GM12878 (cell line): ENCODE measurements at regions not wholly inside any gene's neighbourhood (a gene's known extent, or its start where the extent isn't known, plus 50 kb on each side); places are given as distances from the start of the nearest gene placed in this dataset.

ENCODE experiments used
- ATAC-seq: fragments of 200-7000 bp; cut with Tn5 transposase; 3 replicates; pipeline ENCODE4 v1.9.1; 2020; ENCODE audit warnings: mild to moderate bottlenecking, moderate library complexity
- BruUV-seq: library from RNA; stranded (reverse); fragments of 400-500 nt; replicated peaks from 2 replicates; lab custom pipeline; 2021; lab: Mats Ljungman, UMichigan
- CTCF ChIA-PET: fragments of 300-600 bp; sonication (Branson Sonifier 250); formaldehyde crosslinking; extraction: SDS; loops from one replicate; lab custom pipeline; 2021; ENCODE audit warnings: inconsistent platforms; lab: Yijun Ruan, JAX
- POLR2A ChIA-PET: fragments of 350-600 bp; formaldehyde crosslinking; extraction: SDS; loops from one replicate; lab custom pipeline; 2021; ENCODE audit warnings: inconsistent platforms; lab: Charles Lee
- RAD21 ChIA-PET: fragments of 300-600 bp; sonication (Branson Sonifier 250); formaldehyde crosslinking; loops from one replicate; lab custom pipeline; 2023; ENCODE audit warnings: antibody characterized with exemption; ENCODE audit not compliant: unreplicated experiment; lab: Charles Lee
- SMC1A ChIA-PET: fragments of 300-600 bp; sonication (Branson Sonifier 250); formaldehyde crosslinking; loops from one replicate; lab custom pipeline; 2023; ENCODE audit not compliant: unreplicated experiment, uncharacterized antibody; lab: Charles Lee
- DNase-seq: peaks from one replicate; pipeline ENCODE4 v3.0.0-alpha.2; 2011; ENCODE audit warnings: low read depth, low spot score
- FAIRE-seq: peaks from 3 replicates; lab custom pipeline; 2011; peaks lifted over from hg19 to GRCh38; lab: Jason Lieb, UNC
- H2AFZ ChIP-seq: 2 replicates; pipeline ENCODE4 v1.6.0; 2011; ENCODE audit warnings: low read depth, low read length, control low read depth; ENCODE audit not compliant: control insufficient read depth
- H3K27ac ChIP-seq: 2 replicates; pipeline ENCODE4 v1.5.1; 2011; ENCODE audit warnings: control low read depth; ENCODE audit not compliant: control insufficient read depth, insufficient read depth
- H3K27me3 ChIP-seq, 2 experiments: replicated peaks in 1 of 2; 2 replicates each; pipeline versions ENCODE4 v1.6.0 to v1.6.1; 2011; ENCODE audit warnings: low read length in 1 of 2; ENCODE audit not compliant: control insufficient read depth in 2 of 2, insufficient read depth in 2 of 2
- H3K36me3 ChIP-seq, 2 experiments: 2 replicates each; pipeline ENCODE4 v1.5.1; 2011; ENCODE audit warnings: low read length in 1 of 2; ENCODE audit not compliant: control insufficient read depth in 2 of 2, insufficient read depth in 2 of 2
- H3K4me1 ChIP-seq: 2 replicates; pipeline ENCODE4 v1.6.1; 2011; ENCODE audit warnings: mild to moderate bottlenecking, low read length, moderate library complexity, mixed read lengths; ENCODE audit not compliant: control insufficient read depth, insufficient read depth
- H3K4me2 ChIP-seq: 2 replicates; pipeline ENCODE4 v1.6.0; 2011; ENCODE audit warnings: control low read depth; ENCODE audit not compliant: control insufficient read depth, insufficient read depth
- H3K4me3 ChIP-seq: fragments of 200-600 bp; sonication (generic); 2 replicates; pipeline ENCODE4 v1.5.1; 2016
- H3K79me2 ChIP-seq: 2 replicates; pipeline ENCODE4 v1.6.0; 2011; ENCODE audit warnings: low read length; ENCODE audit not compliant: control insufficient read depth, insufficient read depth
- H3K9ac ChIP-seq: 2 replicates; pipeline ENCODE4 v1.8.0; 2011; ENCODE audit warnings: low read length, control low read depth, mixed read lengths; ENCODE audit not compliant: control insufficient read depth, insufficient read depth
- H3K9me3 ChIP-seq: replicated peaks from 3 replicates; pipeline ENCODE4 v1.5.1; 2011; ENCODE audit warnings: mild to moderate bottlenecking, low read length; ENCODE audit not compliant: control insufficient read depth, insufficient read depth
- H4K20me1 ChIP-seq: 2 replicates; pipeline ENCODE4 v1.6.0; 2011; ENCODE audit not compliant: control insufficient read depth, insufficient read depth
- CHD4 ChIP-seq: fragments of 200-600 bp; sonication (generic); IDR thresholded peaks from 2 replicates; pipeline ENCODE4 v1.6.1; 2016; ENCODE audit warnings: mild to moderate bottlenecking
- E4F1 ChIP-seq: fragments of 450-650 bp; IDR thresholded peaks from 2 replicates; pipeline ENCODE4 v1.6.1; 2018; ENCODE audit warnings: borderline replicate concordance, mild to moderate bottlenecking; ENCODE audit not compliant: partially characterized antibody
- HDGF ChIP-seq: fragments of 450-650 bp; IDR thresholded peaks from 2 replicates; pipeline ENCODE4 v1.6.1; 2016; ENCODE audit warnings: antibody characterized with exemption
- MTA2 ChIP-seq: fragments of 450-650 bp; IDR thresholded peaks from 2 replicates; pipeline ENCODE4 v1.6.1; 2016; ENCODE audit warnings: low read depth, mild to moderate bottlenecking, moderate library complexity
- NFYA ChIP-seq: IDR thresholded peaks from 2 replicates; pipeline ENCODE4 v1.6.1; 2011; ENCODE audit warnings: low read depth, mild to moderate bottlenecking, low read length, improper control_type of control experiment, borderline replicate concordance
- NKRF ChIP-seq: fragments of 450-650 bp; conservative IDR thresholded peaks from 2 replicates; pipeline ENCODE4 v1.6.1; 2017; ENCODE audit warnings: mild to moderate bottlenecking, moderate library complexity
- RBBP5 ChIP-seq: fragments of 200-600 bp; sonication (generic); conservative IDR thresholded peaks from 2 replicates; pipeline ENCODE4 v1.6.1; 2016
- SP1 ChIP-seq: IDR thresholded peaks from one replicate; pipeline ENCODE4 v1.6.1; 2011; ENCODE audit warnings: low read depth, low read length
- STAT3 ChIP-seq: IDR thresholded peaks from 2 replicates; pipeline ENCODE4 v1.6.1; 2011; ENCODE audit warnings: low read depth, low read length, improper control_type of control experiment
- TAF1 ChIP-seq: IDR thresholded peaks from 2 replicates; pipeline ENCODE4 v1.6.1; 2011; ENCODE audit warnings: mild to moderate bottlenecking, low read depth, low read length, borderline replicate concordance
- ZBTB40 ChIP-seq: fragments of 450-650 bp; IDR thresholded peaks from 2 replicates; pipeline ENCODE4 v1.6.1; 2016; ENCODE audit warnings: mild to moderate bottlenecking, moderate library complexity, borderline replicate concordance
- ZSCAN29 ChIP-seq: fragments of 450-650 bp; IDR thresholded peaks from 2 replicates; pipeline ENCODE4 v1.6.1; 2017; ENCODE audit warnings: mild to moderate bottlenecking, moderate library complexity
- WGBS: methylation state at CpG from one replicate; pipeline ENCODE4 v1.1.6; 2016; ENCODE audit warnings: low lambda C conversion rate; ENCODE audit not compliant: insufficient replicate concordance, insufficient coverage; ENCODE audit errors: missing lambda C conversion rate; 5-methylcytosine and 5-hydroxymethylcytosine counted together
- in situ Hi-C: fragments of 300-500 bp; cut with MboI; formaldehyde crosslinking; loops from 9 replicates; pipeline ENCODE4 v1.14.3; 2018; ENCODE audit warnings: mixed read lengths
- intact Hi-C: fragments of 100-400 bp; cut with micrococcal nuclease; formaldehyde crosslinking; loops from one replicate; pipeline ENCODE4 v1.14.2; 2022; ENCODE audit not compliant: unreplicated experiment

- Histone ChIP-seq H2AFZ (no peak overlapping the region), H3K36me3 (no peaks in the 10 kb centered on the region), H3K27me3 (no peaks in the 10 kb centered on the region), H3K27ac (no peak overlapping the region), H3K4me2 (no peak overlapping the region), H3K4me3 (no peak overlapping the region), H3K9ac (no peak overlapping the region), H3K4me1 (no peaks in the 10 kb centered on the region), H4K20me1 (no peaks in the 10 kb centered on the region), H3K9me3 (no peaks in the 10 kb centered on the region), H3K79me2 (no peaks in the 10 kb centered on the region)
- WGBS = 42% methylated on average over 7 of the region's 7 CpGs
- ATAC-seq (no peak), DNase-seq (no peak), FAIRE-seq (no peak)
- intact Hi-C loops = no loop called here
- in situ Hi-C loops = no loop called here
- RAD21 ChIA-PET = no interaction called here
- BruUV-seq = no TSS peak
- CTCF ChIA-PET = no interaction called here
- POLR2A ChIA-PET = no interaction called here
- SMC1A ChIA-PET = no interaction called here
- TF ChIP-seq E4F1 (no peak), RBBP5 (no peak), TAF1 (no peak), MTA2 (no peak), CHD4 (no peak), HDGF (no peak), ZBTB40 (no peak), NFYA (no peak), SP1 (no peak), NKRF (no peak), ZSCAN29 (no peak), STAT3 (no peak)
Observed at GRCh38 chr11:42906226-42906625, 405.6 kb upstream of the API5 start.
